ENCODE measurements at regions not wholly inside any gene's neighbourhood (a gene's known extent, or its start where the extent isn't known, plus 50 kb on each side); places are given as distances from the start of the nearest gene placed in this dataset.
"Not testable (repeated sequence)": the region's sequence is repeated elsewhere in the genome, so short reads cannot be mapped to it uniquely, and the experiment has no call there.

DNA sequence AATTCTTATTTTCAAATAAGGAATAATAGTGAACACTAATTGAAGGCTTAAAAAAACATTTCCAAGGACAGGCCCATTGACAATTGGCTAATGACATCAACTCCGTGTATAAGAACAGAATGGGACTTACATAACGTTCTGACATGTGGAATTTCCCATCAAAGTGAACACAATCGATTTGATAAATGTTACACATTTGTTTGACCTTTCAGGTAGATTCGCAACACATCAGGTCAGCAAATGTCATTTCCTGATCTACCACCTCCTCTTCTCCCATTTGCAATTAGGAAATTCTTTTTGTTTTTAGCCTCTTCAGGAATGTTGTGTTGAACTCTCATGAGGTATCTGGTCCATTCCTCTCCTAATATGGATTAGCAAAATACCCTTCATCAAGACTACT, 292.9 kb upstream of the SLC14A2 start:
- DNase-seq: no peak

DNA sequence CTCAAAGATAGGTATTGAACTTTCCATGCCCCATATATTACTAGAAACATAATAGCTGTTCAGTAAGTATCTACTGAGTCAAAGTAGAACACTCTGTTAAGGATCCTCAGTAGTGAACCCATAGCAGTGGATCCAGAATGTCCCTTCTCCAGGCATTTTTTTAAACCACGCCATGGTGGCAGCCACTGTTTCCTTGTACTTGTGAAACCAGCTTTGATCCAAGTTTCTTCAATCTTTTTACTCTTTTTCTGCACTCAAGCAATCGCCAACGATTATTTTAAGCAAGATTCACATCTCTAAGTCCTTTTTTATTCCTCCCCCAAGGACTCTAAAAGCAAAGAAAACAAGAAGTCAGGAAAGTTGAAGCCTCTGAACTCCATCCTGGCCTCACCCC, 291.2 kb upstream of the SLC14A2 start:
- no peak for DNase-seq

DNA sequence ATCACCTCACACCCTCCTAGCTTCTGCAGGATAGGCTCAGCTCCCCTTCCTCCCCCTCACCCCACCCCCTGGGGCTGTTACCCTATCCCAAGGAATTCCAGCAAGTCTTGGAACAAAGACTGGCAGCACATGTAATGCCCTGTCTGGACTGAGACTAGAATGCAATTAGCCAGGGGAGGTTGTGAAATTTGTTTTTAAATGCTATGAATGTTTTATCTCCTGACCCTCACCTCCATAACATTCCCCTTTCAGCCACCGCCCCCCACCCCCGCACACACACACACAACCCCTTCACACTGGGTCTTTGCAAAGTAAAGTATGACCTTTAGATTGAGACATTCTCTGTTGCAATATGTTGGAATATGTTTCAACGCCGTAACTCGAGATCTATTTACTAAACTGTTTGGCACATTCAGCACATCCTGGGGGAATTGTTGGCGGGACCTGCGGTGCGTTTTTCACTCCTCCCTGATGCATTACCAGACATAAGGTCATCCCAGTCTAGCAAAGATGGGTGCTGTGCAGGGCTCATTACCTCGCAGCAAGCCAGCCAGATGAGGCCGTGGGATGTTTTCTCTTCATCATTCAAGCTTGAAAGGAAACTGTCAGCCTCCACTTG, 290.7 kb upstream of the SLC14A2 start:
- DNase-seq: no peak

DNA sequence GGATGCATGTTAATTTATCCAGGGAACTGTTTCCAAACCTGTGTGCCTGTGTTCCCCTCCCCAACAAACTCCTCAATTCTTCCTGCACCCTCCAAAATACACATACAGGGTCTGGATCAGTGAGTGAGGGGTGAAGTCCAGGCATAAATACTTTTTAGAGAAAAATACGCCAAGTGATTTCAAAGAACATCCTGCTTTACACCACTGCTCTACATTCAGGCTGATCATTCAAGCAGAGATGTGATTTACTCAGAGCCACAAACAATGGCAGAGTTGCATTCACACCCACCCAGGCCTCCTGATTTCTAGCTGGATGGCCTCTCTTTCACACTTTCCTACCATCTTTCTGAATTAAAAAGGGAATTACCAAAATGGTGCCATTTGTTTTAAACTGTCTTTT, 289.5 kb upstream of the SLC14A2 start:
- DNase-seq: no peak

DNA sequence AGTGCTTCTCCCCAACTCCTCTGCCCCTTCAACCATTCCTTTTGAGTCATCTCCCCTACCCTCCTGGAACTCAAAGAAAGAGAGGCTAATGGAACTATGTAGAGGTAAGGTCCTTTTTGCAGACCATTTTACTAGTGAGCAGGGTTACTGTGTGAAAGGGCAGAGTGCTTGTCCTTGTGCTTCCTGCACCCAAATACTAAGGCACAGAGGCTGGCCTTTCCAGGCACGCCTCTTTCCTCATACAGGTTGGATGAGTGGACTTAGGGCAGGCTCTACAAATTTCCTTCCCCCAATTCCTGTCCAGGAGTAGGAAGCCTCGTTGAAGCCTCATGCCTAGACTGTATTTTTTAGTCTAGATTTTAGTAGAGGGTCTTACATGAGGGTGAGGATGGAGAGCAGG, 288.8 kb upstream of the SLC14A2 start:
- no peak for DNase-seq

DNA sequence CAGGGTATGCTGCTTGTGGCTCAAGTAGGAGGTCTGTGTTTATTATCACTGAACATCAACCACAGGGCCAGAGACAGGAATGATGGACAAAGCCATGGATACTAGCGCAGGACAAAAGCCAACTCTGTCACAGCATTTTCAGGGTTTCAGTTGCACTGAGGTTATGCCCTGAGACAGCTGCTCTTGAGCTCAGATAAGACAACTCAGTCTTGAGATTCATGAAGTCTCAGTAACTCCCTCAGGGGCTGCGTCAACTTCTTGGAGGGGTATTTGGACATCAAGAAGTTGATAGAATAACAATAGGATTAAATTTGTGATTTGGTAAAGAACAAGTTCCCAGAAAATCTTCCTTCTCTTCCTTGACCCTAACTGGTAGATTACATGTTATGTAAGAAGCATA, 287.0 kb upstream of the SLC14A2 start:
- no peak for DNase-seq

DNA sequence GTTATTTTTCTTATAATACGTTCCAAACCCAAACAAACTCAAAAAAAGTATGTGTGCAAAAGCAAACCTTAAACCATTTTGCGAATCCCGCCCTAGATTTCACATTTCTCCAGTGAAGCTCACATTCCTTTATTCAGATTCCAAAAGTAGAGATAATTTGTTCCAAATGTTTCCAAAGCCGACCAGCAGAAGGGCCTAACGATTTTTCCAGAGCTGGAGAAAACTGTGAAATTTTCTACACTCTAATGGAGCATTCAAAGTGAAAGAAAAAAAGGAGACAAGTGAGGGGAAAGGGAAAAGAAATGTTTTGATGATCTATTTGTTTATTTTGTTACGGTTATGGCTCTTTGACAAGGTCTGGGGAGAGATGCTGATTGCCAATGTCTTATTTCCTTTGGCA, 286.5 kb upstream of the SLC14A2 start:
- DNase-seq: no peak

DNA sequence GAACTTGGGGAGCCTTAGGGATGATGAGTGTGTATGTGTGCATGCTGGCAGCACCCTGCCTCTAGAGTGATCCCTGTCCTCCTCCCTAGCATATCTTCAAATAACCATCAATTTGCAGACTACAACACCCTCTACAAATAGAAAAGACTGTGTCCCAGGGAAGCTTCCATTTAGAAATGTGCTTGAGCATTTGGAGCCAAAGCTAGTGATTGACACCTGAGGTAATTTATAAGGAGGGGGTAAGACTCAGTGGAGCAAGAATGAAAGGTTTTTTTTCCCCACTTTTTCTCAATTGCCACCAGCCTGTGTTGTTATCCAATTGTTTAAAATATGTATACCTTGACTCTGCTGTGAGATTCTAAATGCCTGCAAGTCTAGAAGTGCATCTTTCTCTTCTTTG, 286.0 kb upstream of the SLC14A2 start:
- DNase-seq: no peak

DNA sequence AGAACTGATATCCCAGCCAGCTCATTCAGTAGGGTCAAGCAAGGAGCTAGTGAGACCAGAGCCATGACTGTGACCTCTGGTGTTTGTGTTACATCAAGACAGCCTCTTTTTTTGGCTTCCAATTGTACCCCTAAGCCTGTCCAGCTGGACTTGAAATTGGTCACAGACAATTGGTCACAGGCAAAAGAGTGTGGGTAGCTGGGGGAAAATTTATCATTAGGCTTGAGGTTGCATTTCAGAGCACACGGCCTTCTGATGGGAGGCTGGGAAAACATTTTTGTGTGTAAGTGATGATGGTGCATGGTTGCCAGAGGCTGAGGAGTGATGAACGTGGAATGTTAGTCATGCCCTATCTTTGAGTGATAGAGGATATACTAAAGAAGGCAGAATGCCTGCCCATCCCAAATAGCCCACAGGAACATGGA, 285.1 kb upstream of the SLC14A2 start:
- no peak for DNase-seq

DNA sequence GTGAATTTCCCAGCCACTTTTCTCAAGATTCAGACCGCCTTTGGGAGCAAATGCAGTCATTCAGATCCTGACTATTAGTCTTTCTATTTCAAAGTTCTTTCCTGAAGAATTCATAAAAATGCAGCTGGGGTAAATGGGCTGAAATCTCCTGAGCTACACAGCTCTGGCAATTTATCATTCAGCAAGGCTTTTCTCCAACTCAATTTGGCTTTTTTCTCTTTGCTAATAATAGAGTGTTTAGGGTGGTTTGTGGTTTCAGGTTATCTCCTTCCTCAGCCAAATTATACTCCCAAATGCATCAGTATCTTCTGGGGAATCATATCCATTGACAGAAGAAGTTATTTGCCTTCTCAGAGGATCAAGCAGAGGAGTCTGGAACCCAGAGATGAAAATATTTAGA, 282.4 kb upstream of the SLC14A2 start:
- DNase-seq: no peak

DNA sequence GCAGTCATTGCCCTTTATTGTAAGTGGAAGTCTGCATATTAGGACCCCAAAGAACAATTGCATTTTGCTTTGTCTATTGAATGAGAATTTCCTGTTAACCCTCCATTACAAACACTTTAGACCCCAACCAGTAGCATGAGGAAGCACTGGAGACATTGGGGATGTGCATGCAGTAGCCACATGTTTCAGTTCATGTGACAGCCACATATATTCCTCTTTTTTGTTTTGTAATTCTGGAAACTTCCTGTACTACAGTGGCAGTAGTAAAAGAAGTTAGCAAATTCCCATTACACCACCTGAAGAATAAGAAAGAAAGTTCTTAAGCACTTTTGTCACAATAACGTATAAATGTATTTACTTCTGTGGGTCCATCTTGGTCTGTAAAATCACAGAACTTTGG, 281.1 kb upstream of the SLC14A2 start:
- no peak for DNase-seq

DNA sequence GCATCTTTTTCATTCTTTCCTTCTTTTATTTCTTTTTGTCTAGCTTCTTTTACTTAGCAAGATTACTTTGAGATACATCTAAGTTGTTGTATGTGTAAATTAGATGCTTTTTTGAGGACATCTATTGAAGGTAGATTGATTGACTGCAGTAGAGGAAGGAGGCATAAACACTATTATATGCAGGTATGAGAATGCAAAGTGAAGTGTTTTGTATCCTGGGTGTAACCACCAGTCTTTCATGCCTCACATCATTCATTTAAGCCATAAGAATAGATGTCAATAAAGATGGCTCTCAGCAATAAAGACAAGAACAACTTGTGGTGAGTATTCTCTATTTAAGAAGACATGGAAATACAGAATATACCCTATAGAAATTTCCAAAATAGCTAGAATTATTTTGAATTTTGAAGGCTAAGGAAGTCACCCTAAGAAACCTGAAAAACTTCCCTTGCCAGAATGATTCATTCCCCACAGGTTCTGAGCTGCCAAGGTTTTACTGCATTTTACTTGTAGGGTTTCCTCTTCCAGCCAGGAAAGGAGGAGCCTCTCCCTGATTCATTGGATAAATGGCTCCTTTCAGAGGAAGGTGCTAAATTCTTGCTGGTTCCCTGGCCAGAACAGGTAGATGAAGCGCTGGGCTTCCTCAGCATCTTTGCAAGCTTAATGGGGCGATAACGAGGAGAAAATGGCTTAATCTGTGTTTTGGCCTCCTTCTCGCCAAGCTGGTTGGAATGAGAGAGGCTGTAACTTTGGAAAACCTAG, 279.8 kb upstream of the SLC14A2 start:
- no peak for DNase-seq

DNA sequence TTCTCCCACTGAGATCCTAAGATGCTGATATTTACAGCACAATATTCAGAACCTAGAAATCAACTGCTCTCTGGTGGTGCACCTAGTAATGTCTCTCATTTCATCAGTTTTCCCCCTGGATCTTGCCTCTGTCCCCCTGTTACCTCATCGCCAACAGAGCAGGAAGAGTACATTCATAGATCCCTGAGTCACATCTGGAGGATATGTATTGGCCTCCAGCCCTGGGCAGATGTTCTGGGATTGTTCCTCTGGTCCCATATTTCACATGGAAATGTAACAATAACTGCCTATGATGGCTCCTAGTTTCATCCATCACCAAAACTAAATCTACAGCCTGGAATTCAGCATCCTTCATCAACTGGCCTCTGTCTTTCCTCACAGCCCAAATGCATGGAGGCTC, 278.8 kb upstream of the SLC14A2 start:
- DNase-seq: no peak

DNA sequence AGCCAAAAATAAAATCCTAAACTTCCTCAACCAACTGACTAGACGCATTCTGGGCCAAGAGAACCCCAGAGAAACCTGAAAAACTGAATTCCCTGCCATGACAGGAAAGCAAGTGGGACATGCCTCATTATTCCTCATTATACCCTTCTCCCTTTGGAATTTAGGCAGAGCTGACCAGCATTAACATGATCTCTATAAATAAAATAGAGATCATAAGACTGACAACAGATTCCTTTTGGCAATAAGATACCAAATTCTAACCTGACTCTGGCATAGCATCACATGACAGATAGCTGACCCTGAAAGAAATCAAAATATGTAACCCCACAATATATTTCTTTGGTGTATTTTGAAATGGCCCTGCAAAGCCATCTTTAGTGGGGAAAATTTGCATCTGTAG, 277.8 kb upstream of the SLC14A2 start:
- DNase-seq: no peak

DNA sequence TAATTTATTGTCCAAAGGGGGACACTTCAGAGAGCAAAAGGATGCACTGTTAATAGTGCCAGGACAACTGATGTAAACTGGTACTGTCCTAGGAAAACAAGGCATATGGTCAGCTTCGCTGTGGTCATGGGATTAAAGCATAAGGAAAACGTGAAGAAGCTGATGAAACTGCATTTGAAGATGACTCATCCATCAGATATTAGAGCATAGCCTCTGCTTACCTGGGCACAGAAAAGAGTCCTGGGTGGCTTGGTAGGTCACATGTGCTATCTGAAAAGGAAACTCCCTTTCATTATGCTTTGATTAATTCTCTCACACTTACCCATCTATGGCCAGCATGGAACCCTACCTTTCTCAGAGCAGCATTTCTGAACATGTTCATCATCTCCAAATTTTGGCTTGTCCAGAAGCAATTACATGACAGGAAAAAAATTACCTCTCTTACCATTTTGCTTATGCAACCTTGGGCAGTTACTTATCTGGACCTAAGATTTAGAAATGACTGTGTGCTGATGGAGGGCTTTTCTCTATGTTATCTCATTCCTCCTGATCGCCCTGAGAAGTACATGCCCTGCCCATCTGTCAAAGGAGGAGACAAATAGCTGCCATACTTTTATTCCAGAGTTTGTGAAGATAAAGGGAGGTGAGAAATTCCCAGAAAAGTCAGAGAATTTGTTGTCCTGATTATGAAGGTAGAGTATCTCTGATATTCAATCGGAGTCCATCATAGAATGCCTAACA, 275.3 kb upstream of the SLC14A2 start:
- DNase-seq: no peak

DNA sequence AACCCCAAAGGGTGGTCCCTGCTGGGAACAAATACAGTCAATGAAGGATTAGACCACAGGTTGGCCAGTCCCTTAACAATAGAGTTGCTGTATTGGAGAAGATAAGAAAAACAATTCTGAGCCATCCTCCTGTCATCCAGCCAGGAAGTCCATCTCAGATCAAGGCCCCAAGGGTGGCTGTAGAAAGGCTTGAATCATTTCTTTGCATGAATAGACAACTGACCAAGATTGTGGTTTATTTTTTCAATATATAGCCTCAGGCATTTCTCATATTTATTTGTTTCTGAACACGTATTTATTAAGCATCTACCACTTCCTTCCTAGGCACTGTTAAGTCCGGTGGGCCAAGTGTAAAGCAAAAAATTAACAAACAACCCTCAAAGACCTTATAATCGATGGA, 274.4 kb upstream of the SLC14A2 start:
- DNase-seq: no peak

DNA sequence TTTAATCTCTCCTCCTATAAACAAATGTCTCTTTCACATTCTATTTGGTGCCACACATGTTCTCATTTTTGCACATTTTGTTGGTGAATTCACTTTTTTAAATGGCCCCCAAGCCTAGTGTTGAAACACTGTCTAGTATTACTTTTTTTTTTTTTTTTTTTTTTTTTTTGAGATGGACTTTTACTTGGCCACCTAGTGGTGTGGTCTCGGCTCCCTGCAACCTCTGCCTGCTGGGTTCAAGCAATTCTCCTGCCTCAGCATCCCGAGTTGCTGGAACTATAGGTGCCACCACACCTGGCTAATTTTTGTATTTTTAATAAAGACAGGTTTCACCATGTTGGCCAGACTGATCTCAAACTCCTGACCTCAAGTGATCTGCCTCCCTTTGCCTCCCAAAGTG, 273.8 kb upstream of the SLC14A2 start:
- no peak for DNase-seq

DNA sequence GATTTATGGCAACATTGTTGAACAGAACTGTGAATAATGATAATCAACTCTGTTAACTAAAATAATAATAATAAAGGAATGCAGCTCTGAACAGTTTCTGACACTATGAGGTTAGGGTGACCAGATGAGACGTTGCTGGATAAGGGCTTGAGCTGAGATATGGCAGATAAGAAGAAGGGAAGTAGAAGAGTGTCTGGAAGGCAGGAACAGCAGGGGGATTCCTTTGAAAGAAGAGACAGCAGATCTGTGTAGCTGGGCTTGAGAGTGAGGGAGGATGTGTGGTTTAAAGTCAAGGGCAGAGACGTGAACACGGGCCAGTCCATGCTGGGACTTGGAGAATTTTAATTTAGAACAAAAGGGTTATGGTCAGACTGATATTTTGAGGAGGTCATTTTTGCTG, 273.1 kb upstream of the SLC14A2 start:
- no peak for DNase-seq

DNA sequence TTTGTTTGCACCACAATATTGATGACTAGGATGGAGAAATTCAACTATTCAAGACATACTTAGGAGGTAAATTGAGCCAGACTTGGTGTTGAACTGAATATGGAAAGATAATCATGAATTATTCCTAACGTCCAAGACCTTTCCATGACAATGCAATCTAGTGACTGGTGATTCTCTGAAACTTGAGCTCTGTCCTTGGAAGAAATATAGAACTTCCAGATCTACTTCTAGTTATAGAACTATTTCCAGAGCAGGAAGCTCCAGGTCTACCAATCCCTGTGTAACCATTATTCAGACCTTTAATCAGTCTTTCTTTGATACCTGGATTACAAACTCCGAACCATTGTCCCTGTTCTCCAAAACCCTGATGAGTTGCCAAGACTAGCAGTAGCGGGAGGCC, 272.6 kb upstream of the SLC14A2 start:
- DNase-seq: no peak

DNA sequence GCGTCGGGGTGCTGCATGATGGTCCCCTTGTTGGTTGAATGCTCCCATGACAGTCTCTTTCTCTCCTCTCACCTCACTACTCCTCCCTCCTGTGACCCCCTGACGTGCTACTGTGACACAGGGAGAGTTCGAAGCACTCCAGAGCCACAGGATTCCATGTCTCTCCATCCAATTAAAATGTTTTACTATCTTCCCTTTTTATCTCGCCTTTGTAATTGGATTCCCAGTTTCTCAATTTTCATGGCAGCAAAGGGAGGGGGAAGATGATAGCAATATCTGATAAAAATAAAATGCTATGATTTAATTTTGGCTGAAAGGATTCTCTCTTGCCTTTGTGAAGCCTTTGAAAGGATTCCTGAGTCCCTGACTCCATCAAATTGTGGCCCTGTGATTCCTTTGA, 271.9 kb upstream of the SLC14A2 start:
- DNase-seq: no peak

DNA sequence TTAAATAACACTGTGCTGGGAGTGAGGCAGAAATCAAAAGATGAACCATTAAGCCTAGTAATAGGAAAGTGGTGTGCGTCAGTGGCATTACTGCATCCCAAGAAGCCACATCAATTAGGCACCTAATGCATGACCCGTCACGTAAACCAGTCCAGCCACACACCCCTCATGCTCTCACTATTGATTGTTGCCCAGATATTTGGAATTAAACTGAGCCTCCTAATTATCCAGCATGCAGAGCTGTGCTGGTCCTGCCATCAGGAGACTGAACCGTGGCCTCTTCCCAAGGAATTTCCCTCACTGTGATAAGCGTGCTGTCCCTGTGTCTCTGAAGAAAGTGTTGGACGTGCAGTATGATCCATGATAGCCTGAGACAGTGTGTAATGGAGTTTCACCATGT, 270.6 kb upstream of the SLC14A2 start:
- DNase-seq: not testable (repeated sequence)

DNA sequence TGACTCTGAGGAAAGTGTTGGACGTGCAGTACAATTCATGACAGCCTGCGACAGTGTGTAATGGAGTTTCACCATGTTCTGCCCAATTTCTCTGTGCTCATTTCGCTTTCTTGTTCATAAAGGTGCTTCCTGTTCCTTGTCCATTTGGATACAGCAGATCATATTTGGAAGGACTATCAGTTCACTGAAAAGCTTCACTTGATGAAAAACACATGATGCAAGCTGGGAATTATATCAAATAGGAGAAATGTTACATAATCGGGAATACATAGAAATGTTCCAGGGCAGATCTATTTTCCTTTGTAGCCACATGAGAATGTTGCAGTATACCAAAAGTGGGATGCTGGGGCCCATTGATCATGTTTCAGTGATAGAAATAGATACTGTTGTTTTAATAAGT, 266.3 kb upstream of the SLC14A2 start:
- DNase-seq: no peak

DNA sequence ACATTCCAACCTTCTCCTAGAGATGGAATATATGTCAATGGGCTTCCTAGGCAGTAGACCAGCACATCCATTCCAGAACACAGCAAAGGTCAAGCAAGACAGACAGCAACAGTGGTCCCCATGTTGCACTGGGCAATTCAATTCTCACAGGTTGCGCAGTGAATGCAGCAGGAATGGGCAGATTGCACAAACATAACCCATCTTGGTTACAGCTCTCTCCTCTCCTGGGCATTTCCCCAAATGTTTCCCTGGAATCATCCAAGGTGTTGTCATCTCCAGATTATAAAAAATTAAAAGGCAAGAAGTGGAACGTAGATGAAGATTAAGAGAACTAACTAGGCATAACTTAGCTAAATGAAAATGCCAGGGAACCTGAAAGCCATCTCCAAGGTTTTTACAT, 265.8 kb upstream of the SLC14A2 start:
- DNase-seq: no peak

DNA sequence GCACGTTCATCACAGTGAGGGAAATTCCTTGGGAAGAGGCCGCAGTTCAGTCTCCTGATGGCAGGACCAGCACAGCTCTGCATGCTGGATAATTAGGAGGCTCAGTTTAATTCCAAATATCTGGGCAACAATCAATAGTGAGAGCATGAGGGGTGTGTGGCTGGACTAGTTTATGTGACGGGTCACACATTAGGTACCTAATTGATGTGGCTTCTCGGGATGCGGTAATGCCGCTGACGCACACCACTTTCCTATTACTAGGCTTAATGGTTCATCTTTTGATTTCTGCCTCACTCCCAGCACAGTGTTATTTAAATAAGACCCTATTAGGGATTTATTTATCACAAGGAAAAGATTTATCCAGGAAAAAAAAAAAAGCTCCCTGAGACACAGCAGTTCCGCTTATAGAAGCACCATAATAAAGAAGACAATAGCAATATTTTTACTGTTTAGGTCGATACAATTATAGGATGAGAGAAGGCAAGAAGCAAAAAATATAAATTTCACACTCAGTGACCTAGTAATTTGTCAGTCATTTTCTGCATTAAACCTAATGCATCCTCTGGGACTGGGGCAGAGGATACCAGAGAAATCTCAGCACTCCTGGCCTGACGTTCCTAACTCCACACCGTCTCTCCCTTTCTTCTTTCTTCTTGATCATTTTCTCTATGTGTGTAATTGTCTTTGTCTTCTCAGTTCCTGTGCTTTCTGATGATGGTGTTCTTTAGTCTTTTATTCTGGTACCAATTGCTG, 264.7 kb upstream of the SLC14A2 start:
- DNase-seq: no peak

Measured in NCI-H187 (cell line).